PC-3 (cell line): ENCODE measurements at regions not wholly inside any gene's neighbourhood (a gene's known extent, or its start where the extent isn't known, plus 50 kb on each side); places are given as distances from the start of the nearest gene placed in this dataset.

Experiments used
- ATAC-seq: fragments of 200-7000 bp; cut with Tn5 transposase; 2 replicates; pipeline ENCODE4 v1.9.1; 2020; ENCODE audit warnings: mild to moderate bottlenecking, moderate library complexity
- BruUV-seq: library from RNA; stranded (reverse); fragments of 400-500 nt; replicated peaks from 2 replicates; lab custom pipeline; 2021; lab: Mats Ljungman, UMichigan
- CTCF ChIA-PET: fragments of 300-600 bp; sonication (Branson Sonifier 250); formaldehyde crosslinking; loops from one replicate; lab custom pipeline; 2022; ENCODE audit warnings: antibody characterized with exemption; lab: Charles Lee
- POLR2A ChIA-PET: fragments of 300-600 bp; sonication (Branson Sonifier 250); formaldehyde crosslinking; loops from one replicate; lab custom pipeline; 2022; ENCODE audit warnings: antibody characterized with exemption; ENCODE audit not compliant: unreplicated experiment; lab: Charles Lee
- DNase-seq: peaks from one replicate; pipeline ENCODE4 v3.0.0-alpha.2; 2015
- H2AFZ ChIP-seq: fragments of 300-600 bp; sonication (generic); 2 replicates; pipeline ENCODE4 v1.6.0; 2016; ENCODE audit warnings: antibody characterized with exemption, low read length
- H3F3A ChIP-seq: fragments of 300-600 bp; sonication (generic); one replicate; pipeline ENCODE4 v1.6.0; 2017; ENCODE audit warnings: antibody characterized with exemption, low read length, control low read depth, mild to moderate bottlenecking; ENCODE audit not compliant: unreplicated experiment
- H3K27ac ChIP-seq: fragments of 300-600 bp; sonication (generic); 2 replicates; pipeline ENCODE4 v1.5.1; 2016; ENCODE audit warnings: mild to moderate bottlenecking, low read length
- H3K27me3 ChIP-seq: fragments of 300-600 bp; sonication (generic); 2 replicates; pipeline ENCODE4 v1.6.1; 2016; ENCODE audit warnings: low read length, mixed read lengths
- H3K36me3 ChIP-seq: fragments of 300-600 bp; sonication (generic); 2 replicates; pipeline ENCODE4 v1.6.1; 2016; ENCODE audit warnings: low read depth, mixed run types, low read length, mixed read lengths
- H3K4me1 ChIP-seq: fragments of 300-600 bp; sonication (generic); 2 replicates; pipeline ENCODE4 v1.5.1; 2016; ENCODE audit warnings: low read length; ENCODE audit not compliant: insufficient read depth
- H3K4me2 ChIP-seq: fragments of 300-600 bp; sonication (generic); 2 replicates; pipeline ENCODE4 v1.6.0; 2016; ENCODE audit warnings: low read length
- H3K4me3 ChIP-seq: fragments of 300-600 bp; sonication (generic); 2 replicates; pipeline ENCODE4 v1.5.1; 2016; ENCODE audit warnings: mild to moderate bottlenecking, low read length, mixed read lengths
- H3K79me2 ChIP-seq: fragments of 300-600 bp; sonication (generic); 2 replicates; pipeline ENCODE4 v1.6.1; 2017; ENCODE audit warnings: low read length, mixed read lengths
- H3K9ac ChIP-seq: fragments of 300-600 bp; sonication (generic); 2 replicates; pipeline ENCODE4 v1.6.0; 2016; ENCODE audit warnings: mild to moderate bottlenecking, low read length
- H3K9me2 ChIP-seq: fragments of 300-600 bp; sonication (generic); replicated peaks from 2 replicates; pipeline ENCODE4 v1.6.1; 2016; ENCODE audit warnings: mixed run types, low read length, mixed read lengths
- H3K9me3 ChIP-seq: fragments of 300-600 bp; sonication (generic); 2 replicates; pipeline ENCODE4 v1.6.1; 2016; ENCODE audit warnings: low read length, mixed read lengths
- H4K20me1 ChIP-seq: fragments of 300-600 bp; sonication (generic); 2 replicates; pipeline ENCODE4 v1.6.1; 2016; ENCODE audit warnings: low read length, mixed read lengths
- EZH2 ChIP-seq: fragments of 300-600 bp; sonication (generic); IDR thresholded peaks from one replicate; pipeline ENCODE4 v1.6.1; 2017; ENCODE audit warnings: antibody characterized with exemption, mild to moderate bottlenecking, low read length; ENCODE audit not compliant: unreplicated experiment
- EZH2phosphoT487 ChIP-seq: fragments of 300-600 bp; sonication (generic); IDR thresholded peaks from 2 replicates; pipeline ENCODE4 v1.6.1; 2018; ENCODE audit warnings: mild to moderate bottlenecking, antibody characterized with exemption, low read length, borderline replicate concordance
- intact Hi-C: fragments of 100-400 bp; cut with micrococcal nuclease; formaldehyde crosslinking; loops from 2 replicates; pipeline ENCODE4 v1.9.0; 2023
- TF ChIP-seq, protein P1 (sequence below): fragments of 300-600 bp; sonication (generic); conservative IDR thresholded peaks from 2 replicates; pipeline ENCODE4 v1.5.1; 2017; ENCODE audit warnings: antibody characterized with exemption, low read depth, mild to moderate bottlenecking, low read length

- BruUV-seq: no TSS peak
These were observed 258.0 kb upstream of the ATP2B1 start for GRCh38 chr12:89966495-89967240.

DNA sequence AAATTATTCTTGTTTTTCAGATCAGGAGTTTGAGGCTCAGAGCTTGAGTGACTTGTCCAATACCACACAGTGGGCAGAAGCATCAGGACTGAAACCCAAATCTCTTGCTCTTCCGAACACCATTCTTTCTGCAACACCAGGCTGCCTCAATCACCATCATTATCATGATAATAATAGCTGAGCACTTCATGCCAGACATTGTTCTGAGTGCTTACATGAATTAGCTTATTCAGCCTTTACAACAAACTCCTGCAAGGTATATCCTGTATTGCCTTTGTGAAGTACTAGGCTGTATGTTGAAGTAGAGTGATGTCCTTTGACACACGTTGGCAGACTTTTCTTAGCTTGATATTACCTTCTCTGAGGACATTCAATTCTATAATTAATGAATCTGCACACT, 257.4 kb upstream of the ATP2B1 start:
- Histone ChIP-seq H3K27ac (no peak overlapping the region), H3K9ac (no peak overlapping the region), H3K79me2 (no peaks in the 10 kb centered on the region), H3K9me2 (no peaks in the 10 kb centered on the region), H3K27me3 (no peaks in the 10 kb centered on the region), H4K20me1 (no peaks in the 10 kb centered on the region), H3K4me1 (peaks cover 44% of the 10 kb centered on the region), H3K4me2 (no peak overlapping the region), H3F3A (no peaks in the 10 kb centered on the region), H3K4me3 (no peak overlapping the region), H3K36me3 (no peaks in the 10 kb centered on the region), H2AFZ (no peak overlapping the region), H3K9me3 (no peaks in the 10 kb centered on the region)
- ATAC-seq: no peak
- TF ChIP-seq, protein P1, sequence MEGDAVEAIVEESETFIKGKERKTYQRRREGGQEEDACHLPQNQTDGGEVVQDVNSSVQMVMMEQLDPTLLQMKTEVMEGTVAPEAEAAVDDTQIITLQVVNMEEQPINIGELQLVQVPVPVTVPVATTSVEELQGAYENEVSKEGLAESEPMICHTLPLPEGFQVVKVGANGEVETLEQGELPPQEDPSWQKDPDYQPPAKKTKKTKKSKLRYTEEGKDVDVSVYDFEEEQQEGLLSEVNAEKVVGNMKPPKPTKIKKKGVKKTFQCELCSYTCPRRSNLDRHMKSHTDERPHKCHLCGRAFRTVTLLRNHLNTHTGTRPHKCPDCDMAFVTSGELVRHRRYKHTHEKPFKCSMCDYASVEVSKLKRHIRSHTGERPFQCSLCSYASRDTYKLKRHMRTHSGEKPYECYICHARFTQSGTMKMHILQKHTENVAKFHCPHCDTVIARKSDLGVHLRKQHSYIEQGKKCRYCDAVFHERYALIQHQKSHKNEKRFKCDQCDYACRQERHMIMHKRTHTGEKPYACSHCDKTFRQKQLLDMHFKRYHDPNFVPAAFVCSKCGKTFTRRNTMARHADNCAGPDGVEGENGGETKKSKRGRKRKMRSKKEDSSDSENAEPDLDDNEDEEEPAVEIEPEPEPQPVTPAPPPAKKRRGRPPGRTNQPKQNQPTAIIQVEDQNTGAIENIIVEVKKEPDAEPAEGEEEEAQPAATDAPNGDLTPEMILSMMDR: no peak
- TF ChIP-seq EZH2phosphoT487: no peak
- intact Hi-C loops: no loop called here
- DNase-seq: no peak
- ChIA-PET POLR2A (no interaction called here), CTCF (no interaction called here)
- no TSS peak for BruUV-seq

More at GRCh38 chr12:89966495-89967240, 258.0 kb upstream of the ATP2B1 start:
- DNase-seq: no peak
- Histone ChIP-seq H2AFZ (no peak overlapping the region), H4K20me1 (no peaks in the 10 kb centered on the region), H3K27me3 (no peaks in the 10 kb centered on the region), H3K4me3 (no peak overlapping the region), H3K79me2 (no peaks in the 10 kb centered on the region), H3K4me2 (no peak overlapping the region), H3K9me2 (no peaks in the 10 kb centered on the region), H3K36me3 (no peaks in the 10 kb centered on the region), H3K4me1 (peaks cover 39% of the 10 kb centered on the region), H3F3A (no peaks in the 10 kb centered on the region), H3K9me3 (no peaks in the 10 kb centered on the region), H3K27ac (no peak overlapping the region), H3K9ac (no peak overlapping the region)
- ChIA-PET CTCF (no interaction called here), POLR2A (no interaction called here)
- ATAC-seq: no peak
- intact Hi-C loops: no loop called here
- TF ChIP-seq, protein P1: no peak
- TF ChIP-seq EZH2phosphoT487: no peak
- no peak for TF ChIP-seq EZH2

- peak; percentile 27; the same call in 1 of the 2 replicates for ATAC-seq
- H3K9me3 ChIP-seq: no peaks in the 10 kb centered on the region
- no peaks in the 10 kb centered on the region for H3K36me3 ChIP-seq
- H3K27me3 ChIP-seq: no peaks in the 10 kb centered on the region
- BruUV-seq: no TSS peak
- DNase-seq: peak; percentile 87
- no peak overlapping the region for H2AFZ ChIP-seq
- intact Hi-C loops: loop anchor here (5.0 kb wide), 1 partner anchor 140 kb away; no protein-coding TSS in a partner anchor
- H3K4me3 ChIP-seq: no peak overlapping the region
- TF ChIP-seq EZH2 (no peak), EZH2phosphoT487 (no peak)
- TF ChIP-seq, protein P1: peak; percentile 74
- ChIA-PET POLR2A (no interaction called here), CTCF (no interaction called here)
- peak overlapping the region; percentile 73 for H3K27ac ChIP-seq
- no peaks in the 10 kb centered on the region for H4K20me1 ChIP-seq
- H3K9ac ChIP-seq: peak overlapping the region; percentile 42
- H3K79me2 ChIP-seq: no peaks in the 10 kb centered on the region
- no peaks in the 10 kb centered on the region for H3K9me2 ChIP-seq
- H3K4me2 ChIP-seq: peak overlapping the region; percentile 63
- H3F3A ChIP-seq: no peaks in the 10 kb centered on the region
- H3K4me1 ChIP-seq: peaks cover 48% of the 10 kb centered on the region
These were observed 254.0 kb upstream of the ATP2B1 start for GRCh38 chr12:89962648-89963047.
